ENCODE measurements at regions not wholly inside any gene's neighbourhood (a gene's known extent, or its start where the extent isn't known, plus 50 kb on each side); places are given as distances from the start of the nearest gene placed in this dataset.

GRCh38 chr18:51712821-51713220 is 515.3 kb upstream of the MEX3C start:
- DNase-seq (ENCODE audit: low spot score) (no peak), ATAC-seq (no peak)
- Mint-ChIP-seq H3K36me3 (peaks cover 25% of the 10 kb centered on the region), H3K9me3 (peaks cover 41% of the 10 kb centered on the region), H3K27ac (no peak overlapping the region), H3K4me1 (peaks cover 20% of the 10 kb centered on the region), H3K27me3 (ENCODE audit: low read depth) (peaks cover 7% of the 10 kb centered on the region), H3K4me3 (no peak overlapping the region)
- TF ChIP-seq SOX15 (CRISPR knock-in tag; IDR thresholded peaks at IDR 0.05) (no peak), PRRX2 (CRISPR knock-in tag; IDR thresholded peaks at IDR 0.05) (no peak), E2F5 (CRISPR knock-in tag; IDR thresholded peaks at IDR 0.05) (no peak), NFYB (CRISPR knock-in tag; conservative IDR thresholded peaks at IDR 0.05; ENCODE audit: low read depth) (no peak), CTCF (IDR thresholded peaks at IDR 0.05) (no peak), OVOL2 (CRISPR knock-in tag; IDR thresholded peaks at IDR 0.05; ENCODE audit: borderline replicate concordance) (no peak), MAX (CRISPR knock-in tag; IDR thresholded peaks at IDR 0.05) (no peak), PREB (CRISPR knock-in tag; IDR thresholded peaks at IDR 0.05; ENCODE audit: borderline replicate concordance) (no peak), ESRRA (CRISPR knock-in tag; IDR thresholded peaks at IDR 0.05; ENCODE audit: borderline replicate concordance) (no peak), ZNF121 (CRISPR knock-in tag; IDR thresholded peaks at IDR 0.05) (no peak), CREB1 (CRISPR knock-in tag; IDR thresholded peaks at IDR 0.05) (no peak), NFATC4 (CRISPR knock-in tag; IDR thresholded peaks at IDR 0.05) (no peak), TP53 (CRISPR knock-in tag; IDR thresholded peaks at IDR 0.05) (no peak)
- TF ChIP-seq, protein P1, sequence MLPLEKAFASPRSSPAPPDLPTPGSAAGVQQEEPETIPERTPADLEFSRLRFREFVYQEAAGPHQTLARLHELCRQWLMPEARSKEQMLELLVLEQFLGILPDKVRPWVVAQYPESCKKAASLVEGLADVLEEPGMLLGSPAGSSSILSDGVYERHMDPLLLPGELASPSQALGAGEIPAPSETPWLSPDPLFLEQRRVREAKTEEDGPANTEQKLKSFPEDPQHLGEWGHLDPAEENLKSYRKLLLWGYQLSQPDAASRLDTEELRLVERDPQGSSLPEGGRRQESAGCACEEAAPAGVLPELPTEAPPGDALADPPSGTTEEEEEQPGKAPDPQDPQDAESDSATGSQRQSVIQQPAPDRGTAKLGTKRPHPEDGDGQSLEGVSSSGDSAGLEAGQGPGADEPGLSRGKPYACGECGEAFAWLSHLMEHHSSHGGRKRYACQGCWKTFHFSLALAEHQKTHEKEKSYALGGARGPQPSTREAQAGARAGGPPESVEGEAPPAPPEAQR (CRISPR knock-in tag; IDR thresholded peaks at IDR 0.05) = no peak
- CTCF ChIA-PET = no interaction called here
- POLR2A ChIA-PET = no interaction called here

GRCh38 chr18:51716277-51716676 is 518.8 kb upstream of the MEX3C start:
- Mint-ChIP-seq H3K36me3 (peaks cover 13% of the 10 kb centered on the region), H3K27ac (no peak overlapping the region), H3K27me3 (ENCODE audit: low read depth) (no peaks in the 10 kb centered on the region), H3K4me1 (peaks cover 17% of the 10 kb centered on the region), H3K9me3 (peaks cover 15% of the 10 kb centered on the region), H3K4me3 (no peak overlapping the region)
- TF ChIP-seq ZNF232 (CRISPR knock-in tag; IDR thresholded peaks at IDR 0.05) = no peak
- TF ChIP-seq, protein P2, sequence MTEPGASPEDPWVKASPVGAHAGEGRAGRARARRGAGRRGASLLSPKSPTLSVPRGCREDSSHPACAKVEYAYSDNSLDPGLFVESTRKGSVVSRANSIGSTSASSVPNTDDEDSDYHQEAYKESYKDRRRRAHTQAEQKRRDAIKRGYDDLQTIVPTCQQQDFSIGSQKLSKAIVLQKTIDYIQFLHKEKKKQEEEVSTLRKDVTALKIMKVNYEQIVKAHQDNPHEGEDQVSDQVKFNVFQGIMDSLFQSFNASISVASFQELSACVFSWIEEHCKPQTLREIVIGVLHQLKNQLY (CRISPR knock-in tag; IDR thresholded peaks at IDR 0.05) = no peak
- ATAC-seq (no peak), DNase-seq (ENCODE audit: low spot score) (no peak)
- POLR2A ChIA-PET = no interaction called here
- CTCF ChIA-PET = no interaction called here

DNA sequence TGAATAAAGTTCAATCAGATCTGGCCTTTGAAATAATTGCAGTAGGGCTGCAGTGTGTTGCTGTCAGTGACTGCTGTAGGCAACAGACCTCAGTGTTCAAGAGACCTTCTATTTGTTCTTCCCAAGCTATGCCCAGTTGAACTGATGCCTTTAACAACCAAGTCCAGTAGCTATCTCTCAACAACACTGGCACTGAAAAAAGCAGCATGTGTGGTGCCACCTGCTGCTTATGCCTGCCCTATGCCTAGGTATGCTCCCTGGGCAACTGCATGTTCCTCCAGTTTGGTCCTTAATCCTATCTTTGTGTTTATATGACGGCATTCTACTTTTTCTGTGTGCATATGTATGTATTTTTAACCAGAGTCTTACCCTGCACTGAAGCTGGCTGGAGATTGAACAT is 523.9 kb upstream of the MEX3C start:
- Mint-ChIP-seq H3K27ac (no peak overlapping the region), H3K4me3 (no peak overlapping the region), H3K9me3 (peaks cover 6% of the 10 kb centered on the region; the same call in 1 of the 2 replicates), H3K4me1 (peaks cover 10% of the 10 kb centered on the region), H3K36me3 (no peaks in the 10 kb centered on the region), H3K27me3 (ENCODE audit: low read depth) (no peaks in the 10 kb centered on the region)
- ChIA-PET CTCF (interaction anchor here (0.6 to 1.0 kb wide), 5 partner anchors 10 to 1182 kb away, joined by 3 to 5 read pairs (median 4); no protein-coding TSS in a partner anchor), POLR2A (no interaction called here)
- peak; percentile 18 for DNase-seq (ENCODE audit: low spot score)
- peak; percentile 66 for ATAC-seq
- TF ChIP-seq ATF1 (CRISPR knock-in tag; IDR thresholded peaks at IDR 0.05) (no peak), TEAD4 (CRISPR knock-in tag; IDR thresholded peaks at IDR 0.05) (no peak), EMX1 (CRISPR knock-in tag; IDR thresholded peaks at IDR 0.05) (no peak), CTCF (IDR thresholded peaks at IDR 0.05) (no peak), ZNF532 (CRISPR knock-in tag; IDR thresholded peaks at IDR 0.05; ENCODE audit: borderline replicate concordance) (no peak)
